Epithelial cell of esophagus (primary cell): ENCODE measurements at regions not wholly inside any gene's neighbourhood (a gene's known extent, or its start where the extent isn't known, plus 50 kb on each side); places are given as distances from the start of the nearest gene placed in this dataset.
"Not testable (repeated sequence)": the region's sequence is repeated elsewhere in the genome, so short reads cannot be mapped to it uniquely, and the experiment has no call there.

Experiments
- DNase-seq: peaks from one replicate; pipeline ENCODE4 v3.0.0; 2010; ENCODE audit warnings: low read depth
- H3K4me3 ChIP-seq: 2 replicates; pipeline ENCODE4 v1.5.1; 2011; ENCODE audit warnings: mild to moderate bottlenecking, low read length, control low read depth
- TF ChIP-seq, protein P1 (sequence below): IDR thresholded peaks from 2 replicates; pipeline ENCODE4 v1.5.1; 2011; ENCODE audit warnings: low read depth, mild to moderate bottlenecking, low read length, control low read depth, inconsistent platforms; ENCODE audit not compliant: insufficient read depth; ENCODE audit errors: missing control alignments

DNA sequence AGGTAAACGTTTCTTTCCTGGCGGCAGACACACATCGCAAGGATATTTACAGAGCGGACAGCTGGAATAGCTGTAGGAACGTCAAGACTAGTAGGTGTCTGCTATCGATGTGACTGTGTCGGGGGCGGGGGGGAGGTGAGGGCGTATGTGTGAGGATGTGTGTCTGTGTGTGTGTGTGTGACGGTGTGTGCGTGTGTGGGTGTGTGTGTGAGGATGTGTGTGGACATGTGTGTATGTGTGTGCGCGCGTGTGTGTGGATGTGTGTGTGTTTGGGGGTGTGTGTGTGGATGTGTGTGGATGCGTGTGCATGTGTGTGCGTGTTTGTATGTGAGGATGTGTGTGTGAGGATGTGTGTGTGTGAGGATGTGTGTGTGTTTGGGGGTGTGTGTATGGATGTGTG is 55.4 kb downstream of the PNMA6F start:
- H3K4me3 ChIP-seq, DNase-seq: not testable (repeated sequence)

DNA sequence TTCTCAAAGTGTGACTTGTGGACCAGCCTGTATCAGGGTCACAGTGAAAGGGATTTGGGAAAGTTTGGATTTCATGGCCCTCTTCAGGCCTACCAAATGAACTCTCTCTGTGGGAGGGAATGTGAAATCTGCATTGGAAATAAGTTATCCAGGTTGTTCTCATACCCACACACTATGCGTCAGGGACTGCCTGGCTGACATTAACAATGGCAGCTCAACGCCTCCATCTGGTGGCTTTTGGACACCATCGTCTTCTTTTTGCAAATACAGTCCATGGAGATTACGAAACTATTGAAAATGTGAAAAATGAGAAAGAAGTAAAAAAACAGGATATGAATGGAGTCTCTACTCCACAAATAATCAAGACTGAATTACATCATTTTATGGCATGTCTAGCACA is 61.1 kb downstream of the PNMA6F start:
- not testable (repeated sequence) for DNase-seq, H3K4me3 ChIP-seq

DNA sequence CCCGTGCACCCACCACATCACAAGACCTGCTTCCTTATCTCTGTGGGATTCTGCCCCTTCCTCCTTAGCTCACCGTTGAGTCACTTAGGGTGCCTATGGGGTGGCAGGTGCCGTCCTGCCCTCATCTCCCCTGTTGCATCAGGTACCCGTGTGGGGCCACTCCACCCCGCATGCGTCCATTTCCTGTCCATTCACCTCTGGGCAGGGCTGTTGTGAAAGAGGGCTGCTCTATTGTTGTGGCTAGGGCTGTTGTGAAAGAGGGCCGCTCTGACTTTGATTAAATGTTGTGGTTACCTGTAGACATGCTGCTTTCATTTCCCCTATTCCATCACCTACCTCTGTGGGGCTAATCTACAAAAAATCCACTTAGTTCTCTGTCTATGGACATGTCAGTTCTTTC is 68.3 kb downstream of the PNMA6F start:
- not testable (repeated sequence) for H3K4me3 ChIP-seq, DNase-seq

DNA sequence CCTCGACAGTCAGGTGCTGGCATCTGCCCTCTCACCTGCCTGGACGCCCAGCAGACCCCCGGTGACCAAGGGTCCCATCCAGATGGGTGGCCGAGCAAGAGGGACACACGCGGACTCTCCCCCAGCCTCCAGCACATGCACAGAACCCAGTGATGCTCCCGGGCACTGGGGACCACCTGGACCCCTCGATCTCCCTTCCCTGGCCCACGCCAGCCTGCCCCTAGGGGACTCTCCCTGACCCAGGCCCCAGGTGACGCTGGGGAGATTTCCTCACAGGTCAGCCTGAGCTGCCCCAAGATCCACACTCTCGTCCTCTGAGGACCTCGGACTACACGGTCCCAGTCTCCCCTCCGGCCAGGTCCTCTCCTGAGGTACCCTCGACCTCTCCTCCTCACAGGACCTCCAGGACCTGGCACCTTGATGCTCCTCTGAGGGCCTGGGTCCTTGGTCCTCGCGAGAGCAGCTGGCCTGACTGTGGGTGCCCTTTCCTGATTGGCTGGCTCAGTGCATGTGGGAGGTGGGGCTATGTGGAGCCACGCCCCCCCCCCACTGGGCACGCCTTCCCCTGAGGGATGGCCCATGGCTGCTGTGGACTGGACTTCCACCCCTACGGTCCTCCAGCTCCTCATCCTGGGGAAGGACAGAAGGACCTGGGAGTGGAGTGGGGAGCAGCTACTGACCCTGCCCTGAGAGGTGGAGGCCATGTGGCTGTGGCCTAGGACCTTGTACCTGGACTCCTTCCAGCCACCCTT is 69.0 kb downstream of the PNMA6F start:
- DNase-seq, H3K4me3 ChIP-seq: not testable (repeated sequence)

DNA sequence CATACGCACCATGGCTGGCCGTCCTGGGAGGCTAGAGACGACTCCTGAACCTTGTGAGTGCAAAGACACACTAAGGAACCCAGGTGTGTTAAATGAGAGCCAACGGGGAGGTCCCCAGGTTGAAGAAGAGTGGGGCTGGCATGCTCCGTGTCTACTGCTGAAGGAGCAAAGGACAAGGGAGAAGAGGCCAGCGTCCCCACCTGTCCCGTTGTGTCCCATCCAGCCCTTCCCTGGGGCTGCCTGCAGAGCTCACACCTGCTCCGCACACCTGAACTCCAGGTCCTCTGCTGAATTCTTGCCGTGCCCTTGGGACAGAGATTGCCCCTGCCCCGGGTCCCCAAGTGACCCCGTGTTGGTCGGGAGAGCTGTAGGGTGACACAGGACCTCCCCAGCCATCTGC is 69.6 kb downstream of the PNMA6F start:
- not testable (repeated sequence) for H3K4me3 ChIP-seq, DNase-seq

DNA sequence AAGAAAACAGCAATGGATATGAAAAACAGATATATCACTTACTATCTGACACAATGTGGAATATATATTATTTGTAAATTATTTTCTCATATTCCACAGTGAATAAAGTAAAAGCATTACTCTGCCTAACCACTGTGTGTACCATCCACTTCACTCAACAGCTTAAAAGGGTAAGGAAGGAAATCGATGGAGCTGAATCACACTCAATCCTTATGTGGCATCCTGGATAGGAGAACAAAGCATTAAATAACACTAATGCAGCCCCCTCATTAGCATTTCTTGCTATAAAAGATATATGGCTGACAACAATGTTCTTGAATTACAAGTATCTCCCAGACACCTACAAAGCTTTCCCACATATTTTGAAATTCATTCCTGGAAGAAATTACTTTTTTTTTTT is 70.8 kb downstream of the PNMA6F start:
- DNase-seq, H3K4me3 ChIP-seq: not testable (repeated sequence)

DNA sequence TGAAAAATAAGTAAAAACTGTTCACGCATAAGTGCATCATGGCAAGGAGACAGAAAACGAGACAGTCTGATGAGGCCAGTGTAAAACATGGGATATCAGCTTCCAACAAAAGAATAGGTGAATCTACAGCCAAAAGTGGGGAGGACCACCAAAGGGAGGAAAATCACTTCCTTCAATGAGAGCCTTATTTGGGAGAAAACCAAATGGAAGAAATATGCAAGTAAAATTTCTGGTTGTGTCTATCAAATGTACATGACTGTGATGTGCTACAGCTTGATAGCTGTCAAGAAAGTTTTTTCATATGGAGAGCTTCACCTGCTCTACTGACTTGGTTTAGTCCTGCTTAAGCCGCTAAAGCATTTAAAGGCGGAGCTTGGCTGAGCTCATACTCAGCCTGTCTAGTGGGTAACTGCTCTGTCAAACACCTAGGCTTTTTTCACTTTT is 66.2 kb downstream of the MAGEA1 start:
- peak; percentile 43 for DNase-seq
- TF ChIP-seq, protein P1, sequence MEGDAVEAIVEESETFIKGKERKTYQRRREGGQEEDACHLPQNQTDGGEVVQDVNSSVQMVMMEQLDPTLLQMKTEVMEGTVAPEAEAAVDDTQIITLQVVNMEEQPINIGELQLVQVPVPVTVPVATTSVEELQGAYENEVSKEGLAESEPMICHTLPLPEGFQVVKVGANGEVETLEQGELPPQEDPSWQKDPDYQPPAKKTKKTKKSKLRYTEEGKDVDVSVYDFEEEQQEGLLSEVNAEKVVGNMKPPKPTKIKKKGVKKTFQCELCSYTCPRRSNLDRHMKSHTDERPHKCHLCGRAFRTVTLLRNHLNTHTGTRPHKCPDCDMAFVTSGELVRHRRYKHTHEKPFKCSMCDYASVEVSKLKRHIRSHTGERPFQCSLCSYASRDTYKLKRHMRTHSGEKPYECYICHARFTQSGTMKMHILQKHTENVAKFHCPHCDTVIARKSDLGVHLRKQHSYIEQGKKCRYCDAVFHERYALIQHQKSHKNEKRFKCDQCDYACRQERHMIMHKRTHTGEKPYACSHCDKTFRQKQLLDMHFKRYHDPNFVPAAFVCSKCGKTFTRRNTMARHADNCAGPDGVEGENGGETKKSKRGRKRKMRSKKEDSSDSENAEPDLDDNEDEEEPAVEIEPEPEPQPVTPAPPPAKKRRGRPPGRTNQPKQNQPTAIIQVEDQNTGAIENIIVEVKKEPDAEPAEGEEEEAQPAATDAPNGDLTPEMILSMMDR = no peak

DNA sequence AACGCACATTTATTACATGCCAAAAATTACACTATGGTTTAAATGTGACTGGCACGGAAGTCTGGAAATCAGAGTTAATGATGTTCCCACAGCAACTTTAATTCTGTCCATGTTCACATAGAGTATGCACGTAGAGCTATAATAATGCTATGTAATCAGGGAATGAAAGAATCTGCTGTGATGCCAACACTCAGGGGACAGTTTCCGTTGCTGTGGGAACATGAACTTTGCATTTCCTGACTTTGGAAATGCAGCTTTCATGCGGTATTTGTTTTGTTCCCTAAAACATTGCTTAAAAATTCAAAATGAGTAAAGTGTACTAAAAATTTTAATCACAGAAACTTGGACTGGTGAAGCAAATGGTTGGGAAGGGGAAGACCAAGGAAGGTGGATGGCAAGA is 65.7 kb downstream of the MAGEA1 start:
- DNase-seq = no peak
- TF ChIP-seq, protein P1 = no peak
- H3K4me3 ChIP-seq = no peak overlapping the region

More for the DNA sequence above, 66.2 kb downstream of the MAGEA1 start:
- no peak overlapping the region for H3K4me3 ChIP-seq

DNA sequence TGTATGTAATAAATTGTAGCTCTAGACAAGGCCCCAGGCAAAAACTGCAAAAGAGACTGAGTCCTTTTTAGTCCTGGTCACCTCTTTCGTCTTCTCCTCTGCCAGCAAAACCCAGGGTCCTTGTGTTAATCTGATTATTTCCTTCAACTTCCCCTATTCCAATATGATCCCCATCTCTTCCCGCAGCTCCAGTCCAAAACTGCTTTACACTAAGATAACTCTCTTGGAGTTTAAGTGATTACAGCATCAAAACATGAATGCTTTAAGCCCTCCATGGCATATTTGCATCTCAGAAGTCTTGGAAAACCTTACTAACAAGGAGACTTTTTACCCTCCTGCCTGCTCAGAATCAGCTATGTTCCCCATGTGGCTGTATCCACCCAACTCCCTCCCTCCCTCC is 59.3 kb downstream of the MAGEA1 start:
- TF ChIP-seq, protein P1 = no peak
- no peak for DNase-seq
- H3K4me3 ChIP-seq = no peak overlapping the region
